HTR-8/SVneo (cell line): ENCODE measurements at regions not wholly inside any gene's neighbourhood (a gene's known extent, or its start where the extent isn't known, plus 50 kb on each side); places are given as distances from the start of the nearest gene placed in this dataset.

Experiments
- DNase-seq: peaks from one replicate; pipeline ENCODE4 v3.0.0; 2011; ENCODE audit warnings: low spot score, mixed read lengths; ENCODE audit not compliant: insufficient read length
- FAIRE-seq: peaks from 2 replicates; lab custom pipeline; 2011; peaks lifted over from hg19 to GRCh38; lab: Jason Lieb, UNC

- FAIRE-seq (no peak), DNase-seq (no peak)
These were observed 190.2 kb upstream of the LRRC7 start for GRCh38 chr1:69377507-69377906.

DNA sequence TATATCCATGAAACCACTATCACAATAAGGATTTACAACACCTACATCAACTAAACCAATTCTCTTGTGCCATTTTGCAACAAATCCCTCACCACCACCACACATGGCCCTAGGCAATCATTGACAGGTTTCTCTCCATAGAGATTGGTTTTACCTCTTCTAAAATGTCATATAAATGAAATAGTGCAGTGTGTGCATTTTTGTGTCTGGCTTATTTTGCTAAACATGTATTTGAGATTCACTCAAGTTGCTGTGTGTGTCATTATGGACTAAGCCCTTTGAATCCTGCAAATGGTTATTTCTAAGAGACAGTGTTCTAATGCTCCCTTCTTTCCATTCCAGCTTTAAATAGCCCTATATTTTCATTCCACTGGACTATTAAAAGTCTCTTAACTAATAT is 179.7 kb upstream of the LRRC7 start:
- FAIRE-seq: no peak

GRCh38 chr1:69400128-69400527 is 167.6 kb upstream of the LRRC7 start:
- FAIRE-seq: no peak
- no peak for DNase-seq

More for the DNA sequence above, 179.7 kb upstream of the LRRC7 start:
- no peak for DNase-seq

- DNase-seq (no peak), FAIRE-seq (no peak)
These were observed 165.8 kb upstream of the LRRC7 start for GRCh38 chr1:69401879-69402278.

DNA sequence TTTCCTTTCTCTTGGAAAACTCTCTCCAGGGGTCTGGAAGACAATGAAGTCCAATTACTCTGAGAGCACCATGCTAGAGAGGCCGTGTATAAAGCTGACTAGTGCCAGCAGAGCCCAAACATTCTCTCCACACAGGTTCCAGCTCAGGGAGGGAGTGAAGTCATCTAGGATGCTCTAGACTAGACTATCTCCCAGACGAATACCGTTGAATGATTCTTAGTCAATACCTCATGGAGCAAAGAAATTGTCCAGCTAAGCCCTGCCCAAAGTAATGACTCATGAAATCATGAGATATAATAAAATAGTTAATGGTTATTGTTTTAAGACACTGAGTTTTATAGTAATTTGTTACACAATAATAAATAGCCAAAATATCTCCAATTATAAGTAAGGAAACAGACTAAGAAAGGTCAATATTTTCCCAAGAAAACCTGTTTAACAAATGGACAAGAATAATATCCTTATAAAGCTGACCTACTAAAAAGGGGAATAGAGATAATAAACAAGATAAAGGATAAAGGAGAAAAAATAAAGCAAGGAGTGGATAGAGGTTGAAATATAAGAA is 163.9 kb upstream of the LRRC7 start:
- DNase-seq: no peak
- FAIRE-seq: no peak

- DNase-seq: peak; percentile 2
- no peak for FAIRE-seq
These were observed 163.2 kb upstream of the LRRC7 start for GRCh38 chr1:69404486-69404885.

GRCh38 chr1:69406244-69406643 is 161.5 kb upstream of the LRRC7 start:
- FAIRE-seq (no peak), DNase-seq (no peak)

- FAIRE-seq (no peak), DNase-seq (no peak)
These were observed 157.8 kb upstream of the LRRC7 start for GRCh38 chr1:69409731-69410456.

GRCh38 chr1:69410457-69410850 is 157.3 kb upstream of the LRRC7 start:
- no peak for FAIRE-seq
- no peak for DNase-seq

DNA sequence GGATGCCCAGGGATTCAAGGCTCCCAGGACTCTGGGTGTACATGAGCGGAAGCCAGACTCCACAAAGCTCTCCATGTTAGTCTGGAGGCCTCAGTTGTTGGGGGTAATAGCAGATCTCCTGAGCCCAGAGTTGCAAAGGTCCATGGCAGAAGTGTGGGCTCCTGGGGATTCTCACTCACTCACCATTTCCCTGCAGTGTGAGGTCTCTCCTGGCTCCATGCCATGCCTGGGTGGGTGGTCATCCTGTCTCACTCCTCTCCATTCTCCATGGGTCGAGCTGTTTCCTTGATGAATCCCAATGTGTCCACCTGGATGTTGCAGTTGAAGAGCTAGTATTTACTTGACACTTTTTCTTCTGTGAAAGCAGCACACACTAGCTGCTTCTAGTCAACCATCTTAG is 156.8 kb upstream of the LRRC7 start:
- FAIRE-seq (no peak), DNase-seq (no peak)

DNA sequence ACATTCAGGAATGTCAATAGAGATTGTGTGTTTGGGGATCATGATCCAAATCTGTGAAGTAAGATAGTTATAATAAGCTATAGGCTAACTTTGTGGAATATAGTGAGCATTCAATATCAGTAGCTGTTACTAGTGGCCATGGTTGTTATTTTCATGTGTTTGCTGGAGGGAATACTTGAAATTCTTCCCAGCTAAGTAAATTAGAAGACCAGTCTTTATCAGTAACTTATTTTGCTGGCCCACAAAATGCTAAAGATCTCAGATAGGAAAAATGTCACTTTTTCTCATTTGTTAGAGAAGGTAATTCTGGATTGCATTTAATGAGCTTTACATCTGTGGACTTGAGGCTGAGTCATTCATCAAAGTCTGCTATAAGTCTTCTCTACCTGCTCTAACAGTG is 156.1 kb upstream of the LRRC7 start:
- DNase-seq: no peak
- no peak for FAIRE-seq

DNA sequence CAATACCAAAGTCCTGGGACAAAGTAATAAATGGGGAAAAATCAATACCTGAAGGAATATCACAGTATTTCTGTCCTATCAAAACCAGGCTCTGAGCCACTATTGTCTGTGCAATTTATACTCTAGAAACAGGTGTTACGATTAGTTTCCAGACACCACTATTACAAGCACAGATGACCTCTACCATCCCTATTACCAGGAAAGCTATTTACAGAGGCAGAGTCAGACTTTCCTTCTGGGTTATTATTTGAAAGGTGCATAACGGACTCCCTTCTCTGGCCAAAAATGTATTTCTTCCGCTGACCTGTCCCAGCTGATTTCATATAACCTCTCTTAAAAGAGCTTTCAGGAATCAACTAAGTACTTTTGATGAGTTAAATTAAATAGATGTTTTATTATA is 154.6 kb upstream of the LRRC7 start:
- FAIRE-seq: no peak
- DNase-seq: no peak

- FAIRE-seq (no peak), DNase-seq (no peak)
These were observed 153.1 kb upstream of the LRRC7 start for GRCh38 chr1:69414574-69414973.

DNA sequence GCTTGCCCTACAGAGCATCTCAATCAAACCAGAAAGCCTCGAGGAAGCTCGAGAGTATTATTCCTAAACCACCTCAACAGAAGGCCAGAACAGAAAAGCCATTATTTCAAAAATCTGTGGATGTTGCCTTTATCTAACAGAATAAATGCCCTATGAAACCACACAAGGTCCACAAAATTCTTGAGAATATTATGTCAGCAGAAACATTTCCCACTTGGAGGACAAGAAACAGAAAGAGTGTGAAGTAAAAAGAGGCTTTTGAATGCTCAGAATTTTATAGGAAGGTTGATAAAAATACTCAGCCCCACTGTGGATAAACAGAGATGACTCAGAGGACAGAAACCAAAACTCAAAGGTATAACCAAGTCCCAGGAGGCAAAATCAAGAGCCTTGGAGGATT is 146.4 kb upstream of the LRRC7 start:
- DNase-seq (no peak), FAIRE-seq (no peak)

DNA sequence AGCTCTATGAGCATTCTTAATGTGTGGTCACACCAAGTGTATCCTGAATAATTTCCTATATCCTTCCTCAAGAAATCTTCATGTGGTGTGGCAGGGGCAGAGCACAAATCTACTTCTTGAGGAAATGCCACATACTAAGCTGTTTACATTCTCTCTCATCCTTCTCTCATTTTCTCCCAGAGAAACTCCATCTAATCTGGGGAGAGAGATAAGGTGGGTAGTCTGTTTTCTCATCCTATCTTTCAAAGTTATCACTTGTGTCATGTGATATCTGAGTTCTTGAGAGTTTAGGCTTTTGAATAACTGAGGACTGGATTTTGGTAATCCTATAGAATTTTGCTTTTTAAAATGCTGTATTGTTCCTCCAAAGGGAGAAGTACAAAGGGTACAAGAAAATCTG is 141.9 kb upstream of the LRRC7 start:
- no peak for FAIRE-seq
- DNase-seq: no peak

GRCh38 chr1:69426401-69426800 is 141.3 kb upstream of the LRRC7 start:
- FAIRE-seq: no peak

GRCh38 chr1:69433073-69433472 is 134.6 kb upstream of the LRRC7 start:
- DNase-seq (no peak), FAIRE-seq (no peak)

More at GRCh38 chr1:69426401-69426800, 141.3 kb upstream of the LRRC7 start:
- DNase-seq: no peak

GRCh38 chr1:69436151-69436550 is 131.6 kb upstream of the LRRC7 start:
- no peak for DNase-seq
- no peak for FAIRE-seq

DNA sequence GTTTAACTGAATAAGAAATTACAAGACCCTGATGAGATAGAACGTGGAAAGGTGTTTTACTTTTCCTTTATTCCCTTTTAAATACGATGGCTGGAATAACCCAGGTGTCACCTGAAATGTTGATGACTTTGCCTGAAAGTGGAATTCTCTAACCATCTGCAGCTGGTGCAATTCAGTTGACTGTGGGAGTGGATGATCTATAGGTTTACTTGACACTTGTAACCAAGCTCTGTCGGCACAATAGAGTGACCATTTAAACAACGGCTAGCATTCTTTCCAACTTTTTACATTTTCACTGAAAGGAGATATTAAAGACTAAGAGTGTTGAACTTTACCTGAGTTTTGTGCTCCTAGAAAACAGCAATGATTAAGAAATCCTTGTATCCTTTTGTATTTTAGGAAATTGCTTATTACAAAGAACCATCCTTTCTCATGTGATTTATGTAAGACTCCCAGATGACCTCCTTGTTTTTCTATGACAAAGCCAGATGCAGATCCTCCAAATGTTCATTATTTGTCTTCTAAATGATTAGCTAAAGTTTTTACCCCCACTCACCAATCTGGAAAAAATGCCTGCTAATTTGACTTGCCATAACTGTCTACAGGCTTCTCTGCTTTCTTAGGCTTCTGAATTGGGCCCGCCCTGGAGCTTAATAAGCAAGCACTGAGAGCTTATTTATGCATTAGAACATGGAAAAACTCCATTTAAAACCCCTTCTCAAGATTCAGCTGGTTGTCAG is 129.5 kb upstream of the LRRC7 start:
- no peak for FAIRE-seq

GRCh38 chr1:69441496-69441895 is 126.2 kb upstream of the LRRC7 start:
- FAIRE-seq: no peak
- no peak for DNase-seq

More for the DNA sequence above, 129.5 kb upstream of the LRRC7 start:
- DNase-seq: no peak

GRCh38 chr1:69451196-69451595 is 116.5 kb upstream of the LRRC7 start:
- no peak for DNase-seq
- FAIRE-seq: no peak
